ENCODE measurements at regions not wholly inside any gene's neighbourhood (a gene's known extent, or its start where the extent isn't known, plus 50 kb on each side); places are given as distances from the start of the nearest gene placed in this dataset.

DNA sequence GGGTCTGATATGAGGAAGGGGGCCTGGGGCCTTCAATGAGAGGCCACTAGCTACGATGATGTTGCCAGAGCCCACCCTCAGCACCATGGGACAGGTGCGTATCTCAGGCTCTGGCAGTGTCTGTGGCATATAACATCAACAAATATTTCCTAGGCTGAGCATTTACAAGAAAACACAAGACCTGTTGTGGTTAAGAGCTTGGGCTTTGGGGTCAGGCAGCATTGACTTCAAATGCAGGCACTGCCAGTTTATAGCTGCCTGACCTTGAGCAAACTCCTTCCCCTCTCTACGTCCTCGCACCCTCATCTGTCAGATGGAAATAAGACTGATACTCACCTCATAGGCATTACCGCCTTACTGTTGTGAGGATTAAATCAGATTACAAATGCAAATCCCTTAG lies 156.0 kb downstream of the KATNAL1 start:
- H3K4me3 ChIP-seq (ENCODE audit: low read depth, low read length), result no peak overlapping the region
- TF ChIP-seq, protein P1, sequence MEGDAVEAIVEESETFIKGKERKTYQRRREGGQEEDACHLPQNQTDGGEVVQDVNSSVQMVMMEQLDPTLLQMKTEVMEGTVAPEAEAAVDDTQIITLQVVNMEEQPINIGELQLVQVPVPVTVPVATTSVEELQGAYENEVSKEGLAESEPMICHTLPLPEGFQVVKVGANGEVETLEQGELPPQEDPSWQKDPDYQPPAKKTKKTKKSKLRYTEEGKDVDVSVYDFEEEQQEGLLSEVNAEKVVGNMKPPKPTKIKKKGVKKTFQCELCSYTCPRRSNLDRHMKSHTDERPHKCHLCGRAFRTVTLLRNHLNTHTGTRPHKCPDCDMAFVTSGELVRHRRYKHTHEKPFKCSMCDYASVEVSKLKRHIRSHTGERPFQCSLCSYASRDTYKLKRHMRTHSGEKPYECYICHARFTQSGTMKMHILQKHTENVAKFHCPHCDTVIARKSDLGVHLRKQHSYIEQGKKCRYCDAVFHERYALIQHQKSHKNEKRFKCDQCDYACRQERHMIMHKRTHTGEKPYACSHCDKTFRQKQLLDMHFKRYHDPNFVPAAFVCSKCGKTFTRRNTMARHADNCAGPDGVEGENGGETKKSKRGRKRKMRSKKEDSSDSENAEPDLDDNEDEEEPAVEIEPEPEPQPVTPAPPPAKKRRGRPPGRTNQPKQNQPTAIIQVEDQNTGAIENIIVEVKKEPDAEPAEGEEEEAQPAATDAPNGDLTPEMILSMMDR (IDR thresholded peaks at IDR 0.05; ENCODE audit: low read depth, low read length), result no peak

- TF ChIP-seq, protein P1 (IDR thresholded peaks at IDR 0.05; ENCODE audit: low read depth, low read length), result no peak
- no peak overlapping the region for H3K4me3 ChIP-seq (ENCODE audit: low read depth, low read length)
Measured at GRCh38 chr13:30149248-30149647, 158.1 kb downstream of the KATNAL1 start.

DNA sequence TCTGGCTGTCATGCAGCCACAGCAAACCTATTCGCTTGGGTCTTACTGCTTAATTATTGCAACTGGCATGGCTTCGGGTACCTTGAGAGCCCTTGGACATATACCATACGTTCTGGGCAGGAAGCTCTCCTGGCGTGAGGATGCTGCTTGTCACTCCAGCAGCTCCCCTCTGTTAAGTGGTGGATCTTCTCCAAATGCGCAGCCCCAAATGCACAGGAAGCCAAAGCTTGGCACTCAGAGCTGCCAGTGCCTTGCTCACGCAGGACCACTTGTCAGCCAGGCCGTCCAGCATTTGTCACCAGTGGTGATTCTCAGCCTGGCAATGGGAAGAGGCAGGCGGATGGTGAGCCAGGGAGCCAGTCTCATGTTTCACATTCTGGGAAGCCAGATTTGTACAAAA lies 158.6 kb downstream of the KATNAL1 start:
- H3K4me3 ChIP-seq (ENCODE audit: low read depth, low read length), result no peak overlapping the region
- TF ChIP-seq, protein P1 (IDR thresholded peaks at IDR 0.05; ENCODE audit: low read depth, low read length), result no peak

- TF ChIP-seq, protein P1 (IDR thresholded peaks at IDR 0.05; ENCODE audit: low read depth, low read length), result no peak
- H3K4me3 ChIP-seq (ENCODE audit: low read depth, low read length), result no peak overlapping the region
Measured at GRCh38 chr13:30148171-30148754, 159.1 kb downstream of the KATNAL1 start.

- TF ChIP-seq, protein P1 (IDR thresholded peaks at IDR 0.05; ENCODE audit: low read depth, low read length), result no peak
- H3K4me3 ChIP-seq (ENCODE audit: low read depth, low read length), result no peak overlapping the region
Measured at GRCh38 chr13:30147421-30147820, 159.9 kb downstream of the KATNAL1 start.

DNA sequence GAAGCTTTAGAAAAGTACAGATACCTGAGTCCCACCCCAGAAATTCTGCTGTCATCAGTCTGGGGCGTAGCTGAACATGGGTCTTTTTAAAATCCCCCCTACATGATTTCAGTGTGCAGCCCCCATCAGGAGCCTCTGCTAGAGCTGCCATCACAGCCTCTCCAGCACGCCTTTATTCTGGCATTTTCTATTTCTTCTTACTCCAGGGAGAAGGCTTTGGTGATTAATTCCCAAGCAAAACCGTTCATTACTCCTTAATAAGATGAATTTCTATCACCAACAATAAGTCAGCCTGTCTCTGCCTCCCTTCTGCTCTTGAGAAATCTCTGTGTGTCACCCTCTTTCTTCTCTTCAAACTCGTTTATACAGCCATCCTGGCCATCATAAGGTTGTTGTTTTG lies 160.3 kb downstream of the KATNAL1 start:
- TF ChIP-seq, protein P1 (IDR thresholded peaks at IDR 0.05; ENCODE audit: low read depth, low read length), result no peak
- H3K4me3 ChIP-seq (ENCODE audit: low read depth, low read length), result no peak overlapping the region

GRCh38 chr13:30145709-30146367 lies 161.5 kb downstream of the KATNAL1 start:
- TF ChIP-seq, protein P1 (IDR thresholded peaks at IDR 0.05; ENCODE audit: low read depth, low read length), result no peak
- no peak overlapping the region for H3K4me3 ChIP-seq (ENCODE audit: low read depth, low read length)
